H1 (cell line): ENCODE measurements at regions not wholly inside any gene's neighbourhood (a gene's known extent, or its start where the extent isn't known, plus 50 kb on each side); places are given as distances from the start of the nearest gene placed in this dataset.

ENCODE experiments used
- CTCF ChIA-PET: fragments of 300-600 bp; sonication (Branson Sonifier 250); formaldehyde crosslinking; loops from one replicate; lab custom pipeline; 2021; ENCODE audit not compliant: partially characterized antibody; lab: Charles Lee
- POLR2A ChIA-PET: fragments of 300-600 bp; sonication (Branson Sonifier 250); formaldehyde crosslinking; loops from one replicate; lab custom pipeline; 2021; ENCODE audit warnings: inconsistent platforms; ENCODE audit not compliant: partially characterized antibody; lab: Charles Lee
- DNase-seq, 2 experiments: peaks; one replicate each; pipeline versions ENCODE4 v3.0.0 to v3.0.0-alpha.2; 2010 to 2022; ENCODE audit warnings: low spot score in 2 of 2, low read depth in 1 of 2, mixed read lengths in 1 of 2
- FAIRE-seq: peaks from 2 replicates; lab custom pipeline; 2011; peaks lifted over from hg19 to GRCh38; lab: Jason Lieb, UNC
- H2AFZ ChIP-seq: 2 replicates; pipeline ENCODE4 v1.8.1; 2012; ENCODE audit warnings: low read length, inconsistent platforms
- H2AK5ac ChIP-seq: 2 replicates; pipeline ENCODE4 v1.6.1; 2013; ENCODE audit warnings: low read depth, low read length
- H2BK120ac ChIP-seq: replicated peaks from 2 replicates; pipeline ENCODE3; 2013; ENCODE audit warnings: low read depth, low read length, inconsistent platforms
- H2BK12ac ChIP-seq: 2 replicates; pipeline ENCODE4 v1.6.1; 2013; ENCODE audit warnings: low read depth, low read length
- H2BK15ac ChIP-seq: 2 replicates; pipeline ENCODE4 v1.6.1; 2013; ENCODE audit warnings: low read length
- H2BK20ac ChIP-seq: 2 replicates; pipeline ENCODE4 v1.6.1; 2013; ENCODE audit warnings: low read length
- H2BK5ac ChIP-seq: 2 replicates; pipeline ENCODE4 v1.6.1; 2013; ENCODE audit warnings: low read depth, low read length
- H3K14ac ChIP-seq: 2 replicates; pipeline ENCODE4 v1.6.1; 2013; ENCODE audit warnings: inconsistent platforms; ENCODE audit not compliant: insufficient read length
- H3K18ac ChIP-seq: 2 replicates; pipeline ENCODE4 v1.6.1; 2013; ENCODE audit warnings: low read length; ENCODE audit errors: extremely low read depth
- H3K23ac ChIP-seq: 2 replicates; pipeline ENCODE4 v1.6.1; 2013; ENCODE audit warnings: inconsistent platforms; ENCODE audit not compliant: insufficient read length
- H3K23me2 ChIP-seq: 2 replicates; pipeline ENCODE4 v1.6.1; 2013; ENCODE audit warnings: low read depth, low read length
- H3K27ac ChIP-seq: 2 replicates; pipeline ENCODE4 v1.6.1; 2011; ENCODE audit warnings: low read depth, low read length, inconsistent platforms
- H3K27me3 ChIP-seq, 4 experiments: replicated peaks in 1 of 4; 1 replicate in 1 of 4; 2 replicates in 3 of 4; pipeline versions ENCODE4 v1.6.1 to v1.8.1; 2011 to 2013; ENCODE audit warnings: low read length in 3 of 4, mild to moderate bottlenecking in 3 of 4, inconsistent platforms in 2 of 4, mixed read lengths in 2 of 4, moderate library complexity in 1 of 4; ENCODE audit not compliant: control insufficient read depth in 3 of 4, insufficient read depth in 3 of 4; ENCODE audit errors: extremely low read depth in 1 of 4
- H3K36me3 ChIP-seq, 4 experiments: 2 replicates each; pipeline versions ENCODE4 v1.6.1 to v1.8.1; 2011 to 2013; ENCODE audit warnings: mild to moderate bottlenecking in 4 of 4, low read length in 3 of 4, moderate library complexity in 2 of 4, control low read depth in 1 of 4, inconsistent platforms in 1 of 4; ENCODE audit not compliant: insufficient read depth in 4 of 4, control insufficient read depth in 2 of 4
- H3K4ac ChIP-seq: replicated peaks from 2 replicates; pipeline ENCODE3; 2013; ENCODE audit warnings: low read length, low read depth, mixed read lengths, inconsistent platforms; ENCODE audit not compliant: insufficient read length
- H3K4me1 ChIP-seq, 4 experiments: replicated peaks in 1 of 4; 1 replicate in 1 of 4; 2 replicates in 3 of 4; pipeline versions ENCODE4 v1.6.1 to v1.8.1; 2011 to 2013; ENCODE audit warnings: low read length in 3 of 4, inconsistent platforms in 2 of 4, mixed read lengths in 1 of 4; ENCODE audit not compliant: insufficient read depth in 4 of 4, control insufficient read depth in 3 of 4
- H3K4me2 ChIP-seq, 2 experiments: 2 replicates each; pipeline versions ENCODE4 v1.6.1 to v1.8.1; 2011 to 2013; ENCODE audit warnings: low read depth in 2 of 2, low read length in 2 of 2, control low read depth in 1 of 2, inconsistent platforms in 1 of 2, mild to moderate bottlenecking in 1 of 2; ENCODE audit not compliant: insufficient read depth in 1 of 2
- H3K4me3 ChIP-seq, 4 experiments: fragments of 200-600, 300-600 bp in 1 of 4; sonication (generic), shearing (Covaris generic), sonication (Bioruptor Twin) in 1 of 4; 2 replicates each; pipeline versions ENCODE4 v1.5.1 to v1.8.1; 2011 to 2016; ENCODE audit warnings: low read length in 4 of 4, low read depth in 3 of 4, control low read depth in 2 of 4, inconsistent platforms in 2 of 4, mild to moderate bottlenecking in 2 of 4, mixed read lengths in 1 of 4, moderate library complexity in 1 of 4; ENCODE audit not compliant: insufficient read depth in 2 of 4; ENCODE audit errors: extremely low read depth in 1 of 4
- H3K56ac ChIP-seq: replicated peaks from 2 replicates; pipeline ENCODE3; 2013; ENCODE audit warnings: low read depth, mild to moderate bottlenecking, mixed read lengths, low read length, inconsistent platforms; ENCODE audit not compliant: insufficient read length
- H3K79me1 ChIP-seq: 2 replicates; pipeline ENCODE4 v1.6.1; 2013; ENCODE audit warnings: low read depth, low read length, control low read depth
- H3K79me2 ChIP-seq, 2 experiments: 2 replicates each; pipeline versions ENCODE4 v1.6.1 to v1.8.1; 2012 to 2013; ENCODE audit warnings: low read length in 2 of 2, mild to moderate bottlenecking in 2 of 2, inconsistent platforms in 1 of 2; ENCODE audit not compliant: insufficient read depth in 2 of 2, control insufficient read depth in 1 of 2
- H3K9ac ChIP-seq, 4 experiments: replicated peaks in 1 of 4; 1 replicate in 1 of 4; 2 replicates in 3 of 4; pipeline versions ENCODE4 v1.6.1 to v1.8.1; 2011 to 2013; ENCODE audit warnings: low read depth in 3 of 4, low read length in 3 of 4, control low read depth in 2 of 4, mild to moderate bottlenecking in 2 of 4, moderate library complexity in 2 of 4, inconsistent platforms in 1 of 4; ENCODE audit errors: extremely low read depth in 1 of 4
- H3K9me3 ChIP-seq, 2 experiments: 2 replicates each; pipeline versions ENCODE4 v1.6.1 to v1.8.1; 2012 to 2013; ENCODE audit warnings: mild to moderate bottlenecking in 2 of 2, moderate library complexity in 2 of 2, control low read depth in 1 of 2, inconsistent platforms in 1 of 2, low read depth in 1 of 2, low read length in 1 of 2, mixed read lengths in 1 of 2; ENCODE audit not compliant: insufficient read depth in 2 of 2
- H4K20me1 ChIP-seq, 2 experiments: replicated peaks in 1 of 2; 2 replicates each; pipeline versions ENCODE3 to v1.8.1; 2011 to 2013; ENCODE audit warnings: inconsistent platforms in 2 of 2, low read length in 2 of 2, mild to moderate bottlenecking in 1 of 2; ENCODE audit not compliant: insufficient read depth in 2 of 2, control insufficient read depth in 1 of 2
- H4K5ac ChIP-seq: 2 replicates; pipeline ENCODE4 v1.6.1; 2013; ENCODE audit warnings: low read length, low read depth, mixed read lengths, inconsistent platforms; ENCODE audit not compliant: insufficient read length
- H4K8ac ChIP-seq: 2 replicates; pipeline ENCODE4 v1.8.0; 2013; ENCODE audit warnings: mild to moderate bottlenecking, moderate library complexity, low read length, inconsistent platforms; ENCODE audit not compliant: insufficient read depth; ENCODE audit errors: extremely low read depth
- H4K91ac ChIP-seq: replicated peaks from 2 replicates; pipeline ENCODE3; 2013; ENCODE audit warnings: low read length, mixed read lengths, inconsistent platforms; ENCODE audit not compliant: insufficient read length
- BRCA1 ChIP-seq: IDR thresholded peaks from 2 replicates; pipeline ENCODE4 v1.6.1; 2012; ENCODE audit warnings: low read depth, low read length, improper control_type of control experiment
- FOSL1 ChIP-seq: IDR thresholded peaks from 2 replicates; pipeline ENCODE4 v1.6.1; 2011; ENCODE audit warnings: mild to moderate bottlenecking, low read depth, low read length, moderate library complexity; ENCODE audit not compliant: insufficient read depth
- GTF2F1 ChIP-seq: IDR thresholded peaks from 2 replicates; pipeline ENCODE4 v1.6.1; 2012; ENCODE audit warnings: low read depth, low read length, improper control_type of control experiment, borderline replicate concordance
- JUND ChIP-seq: IDR thresholded peaks from 2 replicates; pipeline ENCODE4 v1.6.1; 2011; ENCODE audit warnings: mild to moderate bottlenecking, improper control_type of control experiment, low read length
- MAFK ChIP-seq: IDR thresholded peaks from 2 replicates; pipeline ENCODE4 v1.6.1; 2012; ENCODE audit warnings: low read depth, mild to moderate bottlenecking, improper control_type of control experiment, low read length
- POLR2A ChIP-seq, 2 experiments: IDR thresholded peaks; 1 replicate in 1 of 2; 2 replicates in 1 of 2; pipeline ENCODE4 v1.6.1; 2011; ENCODE audit warnings: low read depth in 2 of 2, low read length in 2 of 2, mild to moderate bottlenecking in 2 of 2; ENCODE audit errors: control extremely low read depth in 1 of 2
- RAD21 ChIP-seq, 2 experiments: IDR thresholded peaks in 1 of 2; conservative IDR thresholded peaks in 1 of 2; 2 replicates each; pipeline ENCODE4 v1.6.1; 2011; ENCODE audit warnings: low read depth in 2 of 2, low read length in 2 of 2, improper control_type of control experiment in 1 of 2, inconsistent platforms in 1 of 2, mild to moderate bottlenecking in 1 of 2, moderate library complexity in 1 of 2
- SAP30 ChIP-seq: fragments of 300-600 bp; sonication (generic); IDR thresholded peaks from 2 replicates; pipeline ENCODE4 v1.7.1; 2012; ENCODE audit warnings: low read length, moderate library complexity, mild to moderate bottlenecking, inconsistent platforms; ENCODE audit not compliant: insufficient read depth, insufficient replicate concordance
- SIN3A ChIP-seq, 2 experiments: IDR thresholded peaks in 1 of 2; conservative IDR thresholded peaks in 1 of 2; 2 replicates each; pipeline ENCODE4 v1.6.1; 2011 to 2012; ENCODE audit warnings: low read length in 2 of 2, improper control_type of control experiment in 1 of 2, low read depth in 1 of 2, mild to moderate bottlenecking in 1 of 2
- TAF1 ChIP-seq: IDR thresholded peaks from 2 replicates; pipeline ENCODE4 v1.6.1; 2011; ENCODE audit warnings: mild to moderate bottlenecking, low read depth, low read length
- YY1 ChIP-seq: IDR thresholded peaks from 2 replicates; pipeline ENCODE4 v1.6.1; 2011; ENCODE audit warnings: low read depth, mild to moderate bottlenecking, low read length
- WGBS, 2 experiments: shearing (Covaris generic) in 1 of 2; methylation state at CpG; one replicate each; pipeline versions ENCODE4 v1.1.6 to v1.1.7; 2013 to 2015; ENCODE audit warnings: low lambda C conversion rate in 2 of 2, mixed read lengths in 2 of 2, inconsistent platforms in 1 of 2, low coverage in 1 of 2, missing lambda C conversion rate in 1 of 2; ENCODE audit not compliant: insufficient replicate concordance in 2 of 2, insufficient coverage in 1 of 2, insufficient read length in 1 of 2; ENCODE audit errors: extremely low coverage in 1 of 2, missing lambda C conversion rate in 1 of 2; 5-methylcytosine and 5-hydroxymethylcytosine counted together

DNA sequence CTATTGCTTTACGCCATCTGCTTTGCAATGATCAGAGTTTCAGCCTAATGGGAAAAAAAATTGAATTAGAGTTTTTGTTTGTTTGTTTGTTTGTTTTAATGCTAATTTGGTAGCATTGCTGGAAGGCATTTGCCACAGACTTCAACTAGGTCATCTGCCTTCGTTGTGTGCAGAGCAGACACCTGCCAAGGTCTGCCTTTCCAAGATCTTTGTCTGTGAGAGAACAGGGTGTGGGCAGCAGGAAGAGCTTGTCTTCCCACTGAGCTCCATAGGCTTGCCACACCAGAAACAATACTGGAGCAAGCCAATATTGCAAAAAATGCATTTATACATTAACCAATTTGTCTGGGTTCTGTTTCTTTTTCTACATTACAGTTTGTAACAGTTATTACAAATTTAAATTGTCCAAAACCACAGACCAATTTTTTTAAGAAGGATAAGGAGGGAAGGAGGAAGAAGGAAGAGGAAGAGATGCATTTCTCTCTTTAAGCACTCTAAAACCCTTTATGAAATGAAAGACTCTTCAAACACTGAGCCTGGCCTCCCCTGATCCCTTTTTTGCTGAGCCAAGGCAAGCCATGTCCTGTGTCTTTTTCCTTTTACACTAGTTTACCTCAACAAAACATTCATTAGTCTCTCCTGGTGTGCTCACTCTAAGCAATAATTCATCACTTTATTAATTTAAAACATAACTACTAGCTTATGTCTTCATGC is 210.5 kb downstream of the SNX18 start:
- Histone ChIP-seq H2BK15ac (no peak overlapping the region), H3K36me3 (no peaks in the 10 kb centered on the region), H4K91ac (no peak overlapping the region), H4K20me1 (no peaks in the 10 kb centered on the region), H3K27me3 (no peaks in the 10 kb centered on the region), H2AFZ (no peak overlapping the region), H3K79me1 (no peaks in the 10 kb centered on the region), H2BK5ac (no peak overlapping the region), H3K9ac (no peak overlapping the region), H3K23ac (no peak overlapping the region), H3K4ac (no peak overlapping the region), H2BK120ac (no peak overlapping the region), H2BK20ac (no peak overlapping the region), H3K79me2 (no peaks in the 10 kb centered on the region), H2BK12ac (no peak overlapping the region), H3K14ac (no peak overlapping the region), H2AK5ac (no peak overlapping the region), H4K8ac (no peak overlapping the region), H3K4me1 (no peaks in the 10 kb centered on the region), H3K9me3 (no peaks in the 10 kb centered on the region), H4K5ac (no peak overlapping the region), H3K4me3 (no peak overlapping the region), H3K56ac (no peak overlapping the region), H3K18ac (no peak overlapping the region), H3K4me2 (no peak overlapping the region), H3K23me2 (no peaks in the 10 kb centered on the region), H3K27ac (no peak overlapping the region)
- WGBS, 2 experiments = 77% methylated on average over 2 of the region's 2 CpGs; no CpG with 5 or more reads in 1 of the 2 experiments
- CTCF ChIA-PET = interaction anchor here (1.1 kb wide), 1 partner anchor 216 kb away, joined by 3 read pairs; no protein-coding TSS in a partner anchor
- FAIRE-seq = no peak
- no peak for TF ChIP-seq SIN3A (conservative IDR thresholded peaks at IDR 0.05 in 1 of 2, IDR thresholded peaks at IDR 0.05 in 1 of 2; ENCODE audit: low read depth in 1 of 2, low read length in 2 of 2)
- no peak for TF ChIP-seq RAD21 (IDR thresholded peaks at IDR 0.05 in 1 of 2, conservative IDR thresholded peaks at IDR 0.05 in 1 of 2; ENCODE audit: low read depth in 2 of 2, low read length in 2 of 2)
- no peak for TF ChIP-seq GTF2F1
- no peak for TF ChIP-seq FOSL1
- no peak for TF ChIP-seq MAFK
- TF ChIP-seq YY1 = no peak
- TF ChIP-seq TAF1 = no peak
- TF ChIP-seq POLR2A (IDR thresholded peaks at IDR 0.05; ENCODE audit: control extremely low read depth in 1 of 2, low read depth in 2 of 2, low read length in 2 of 2) = no peak
- TF ChIP-seq BRCA1 = no peak
- TF ChIP-seq SAP30 = no peak
- no peak for TF ChIP-seq JUND
- no peak for DNase-seq
- POLR2A ChIA-PET = no interaction called here
